GM12873 (cell line): ENCODE measurements at regions not wholly inside any gene's neighbourhood (a gene's known extent, or its start where the extent isn't known, plus 50 kb on each side); places are given as distances from the start of the nearest gene placed in this dataset.

Experiments used
- TF ChIP-seq, protein P1 (sequence below): IDR thresholded peaks from 2 replicates; pipeline ENCODE4 v1.5.1; 2012; ENCODE audit warnings: low read depth, mild to moderate bottlenecking, moderate library complexity, low read length, control low read depth; ENCODE audit not compliant: insufficient read depth; ENCODE audit errors: missing control alignments

DNA sequence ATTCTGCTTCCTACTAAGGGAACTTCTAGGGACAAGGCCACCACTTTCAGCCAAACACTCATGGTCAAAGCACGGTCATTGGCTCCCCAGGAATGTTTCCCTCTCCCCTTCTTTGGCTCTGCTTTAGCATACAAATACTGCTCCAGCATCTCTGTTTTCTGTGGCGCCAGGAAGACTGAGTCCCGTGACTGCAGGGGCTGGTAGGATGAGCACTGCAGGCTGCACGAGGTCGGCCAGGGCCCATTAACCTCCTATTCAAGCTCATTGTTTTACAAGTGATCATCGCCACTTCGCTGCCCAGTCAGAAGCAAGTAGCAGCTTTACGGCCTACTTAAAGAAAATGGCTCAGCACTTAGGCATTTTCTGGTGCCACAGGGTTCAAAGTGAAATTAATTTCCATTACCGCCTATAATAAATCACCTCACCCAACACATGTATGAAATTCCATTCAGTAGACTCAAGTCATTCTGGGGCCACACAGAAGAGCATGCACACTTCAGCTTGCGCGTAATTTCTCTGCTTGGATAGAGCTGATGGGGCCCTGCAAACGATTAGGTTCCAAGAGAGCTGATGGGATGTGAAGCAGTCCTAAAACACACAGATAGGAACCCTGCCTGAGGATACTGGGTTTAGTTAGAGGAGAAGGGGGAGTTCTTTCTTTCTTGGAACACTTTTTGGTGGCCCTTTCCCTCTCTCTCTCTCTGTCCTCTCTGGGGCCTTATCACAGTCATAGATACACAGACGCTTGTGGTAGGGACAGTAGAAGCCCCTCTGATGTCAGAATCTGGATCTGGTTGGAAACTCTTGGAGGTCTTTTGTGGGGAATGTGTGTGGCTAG, 173.7 kb downstream of the KIF18A start:
- TF ChIP-seq, protein P1, sequence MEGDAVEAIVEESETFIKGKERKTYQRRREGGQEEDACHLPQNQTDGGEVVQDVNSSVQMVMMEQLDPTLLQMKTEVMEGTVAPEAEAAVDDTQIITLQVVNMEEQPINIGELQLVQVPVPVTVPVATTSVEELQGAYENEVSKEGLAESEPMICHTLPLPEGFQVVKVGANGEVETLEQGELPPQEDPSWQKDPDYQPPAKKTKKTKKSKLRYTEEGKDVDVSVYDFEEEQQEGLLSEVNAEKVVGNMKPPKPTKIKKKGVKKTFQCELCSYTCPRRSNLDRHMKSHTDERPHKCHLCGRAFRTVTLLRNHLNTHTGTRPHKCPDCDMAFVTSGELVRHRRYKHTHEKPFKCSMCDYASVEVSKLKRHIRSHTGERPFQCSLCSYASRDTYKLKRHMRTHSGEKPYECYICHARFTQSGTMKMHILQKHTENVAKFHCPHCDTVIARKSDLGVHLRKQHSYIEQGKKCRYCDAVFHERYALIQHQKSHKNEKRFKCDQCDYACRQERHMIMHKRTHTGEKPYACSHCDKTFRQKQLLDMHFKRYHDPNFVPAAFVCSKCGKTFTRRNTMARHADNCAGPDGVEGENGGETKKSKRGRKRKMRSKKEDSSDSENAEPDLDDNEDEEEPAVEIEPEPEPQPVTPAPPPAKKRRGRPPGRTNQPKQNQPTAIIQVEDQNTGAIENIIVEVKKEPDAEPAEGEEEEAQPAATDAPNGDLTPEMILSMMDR: no peak

DNA sequence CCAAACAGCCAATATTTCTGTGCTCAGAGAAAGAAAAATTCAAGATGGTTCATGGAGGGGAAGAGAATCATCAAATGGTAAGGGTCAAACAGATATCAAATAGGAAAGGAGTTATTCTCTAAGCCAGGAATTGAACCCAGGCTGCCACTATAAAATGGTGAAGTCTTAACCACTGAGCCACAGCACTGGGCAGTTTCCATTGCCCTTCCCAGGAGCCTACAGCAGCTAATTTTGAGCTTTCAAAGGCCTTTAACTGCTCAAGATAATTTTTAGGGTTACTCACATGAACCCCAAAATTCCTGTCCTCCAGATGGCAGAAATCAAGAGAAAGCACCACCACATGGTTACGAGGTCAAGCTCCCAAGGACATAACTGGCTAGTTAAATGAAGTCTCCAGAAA, 176.2 kb downstream of the KIF18A start:
- TF ChIP-seq, protein P1: no peak

DNA sequence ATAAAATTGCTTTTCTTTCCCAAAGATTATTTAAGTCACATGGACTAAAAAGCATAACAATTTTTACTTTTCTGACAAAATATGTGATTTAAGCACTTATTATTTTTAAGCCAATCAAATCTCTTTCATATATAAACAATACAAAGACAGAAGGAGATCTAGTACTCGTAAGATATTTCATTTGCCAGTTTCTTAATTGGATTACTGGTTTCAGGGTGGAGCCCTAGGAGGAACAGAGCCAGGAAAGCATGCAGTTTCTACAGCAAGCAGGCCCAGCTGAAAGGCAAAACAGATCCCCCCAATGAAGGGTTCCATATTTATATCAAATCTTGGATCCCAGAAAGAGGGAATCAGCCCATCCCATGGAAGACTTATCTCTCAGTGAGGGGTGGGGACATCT, 177.0 kb downstream of the KIF18A start:
- TF ChIP-seq, protein P1: no peak

- TF ChIP-seq, protein P1: no peak
These were observed 179.1 kb downstream of the KIF18A start for GRCh38 chr11:27928809-27929208.

GRCh38 chr11:27926981-27927481, 180.9 kb downstream of the KIF18A start:
- TF ChIP-seq, protein P1: no peak

- TF ChIP-seq, protein P1: no peak
These were observed 181.5 kb downstream of the KIF18A start for GRCh38 chr11:27926486-27926885.

- TF ChIP-seq, protein P1: no peak
These were observed 186.5 kb downstream of the KIF18A start for GRCh38 chr11:27921472-27921871.
